ENCODE measurements at regions not wholly inside any gene's neighbourhood (a gene's known extent, or its start where the extent isn't known, plus 50 kb on each side); places are given as distances from the start of the nearest gene placed in this dataset.

- H3K27me3 ChIP-seq, result no peaks in the 10 kb centered on the region
- no peak overlapping the region for H3K4me3 ChIP-seq
- no peak for TF ChIP-seq CTCF (IDR thresholded peaks at IDR 0.05)
- peaks cover 0 to 7% of the 10 kb centered on the region in 2 donors for H3K9me3 ChIP-seq
- H3K4me1 ChIP-seq, result no peaks in the 10 kb centered on the region
- intact Hi-C loops (cut with DNase I), result no loop called here
- DNase-seq (ENCODE audit: low spot score in 2 of 2), result no peak
- H3K36me3 ChIP-seq, result no peaks in the 10 kb centered on the region
- H3K27ac ChIP-seq, result no peak overlapping the region
Observed at GRCh38 chr6:165871571-165871970, 208.5 kb upstream of the PDE10A start.

DNA sequence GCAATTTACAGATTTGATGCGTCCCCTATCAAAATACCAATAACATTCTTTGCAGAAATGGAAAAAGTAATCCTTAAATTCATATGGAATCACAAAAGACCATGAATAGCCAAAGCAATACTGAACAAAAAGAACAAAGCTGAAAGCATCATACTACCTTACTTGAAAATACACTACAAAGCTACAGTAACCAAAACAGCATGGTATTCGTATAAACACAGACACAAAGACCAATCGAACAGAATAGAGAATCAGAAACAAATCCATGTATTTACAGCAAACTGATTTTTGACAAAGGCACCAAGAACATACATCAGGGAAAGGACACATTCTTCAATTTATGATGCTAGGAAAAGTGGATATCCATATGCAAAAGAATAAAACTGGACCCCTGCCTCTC, 206.5 kb upstream of the PDE10A start:
- Histone ChIP-seq H3K4me1 (no peaks in the 10 kb centered on the region), H3K4me3 (no peak overlapping the region), H3K9me3 (peaks cover 0 to 7% of the 10 kb centered on the region in 2 donors), H3K27me3 (no peaks in the 10 kb centered on the region), H3K27ac (no peak overlapping the region), H3K36me3 (no peaks in the 10 kb centered on the region)
- no peak for DNase-seq (ENCODE audit: low spot score in 2 of 2)
- no peak for TF ChIP-seq CTCF (IDR thresholded peaks at IDR 0.05)
- intact Hi-C loops (cut with DNase I), result no loop called here

DNA sequence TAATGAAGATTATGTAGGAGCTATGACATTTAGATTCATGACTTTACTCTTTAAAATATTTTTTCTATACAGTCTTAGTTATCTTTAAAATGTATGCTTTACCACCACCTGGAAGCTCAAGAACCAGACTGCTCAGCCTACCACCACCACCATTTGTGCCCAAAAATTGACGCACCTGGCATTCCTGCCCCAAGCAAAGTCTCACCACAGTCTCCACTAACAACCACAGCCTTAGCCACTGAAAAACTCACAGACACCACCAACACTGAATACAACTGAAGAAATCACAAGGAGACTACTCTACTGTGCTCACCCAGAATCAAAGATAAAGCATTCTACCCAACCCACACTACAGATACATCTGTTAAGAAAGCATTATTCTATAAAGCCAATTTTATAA, 201.9 kb upstream of the PDE10A start:
- no peak for TF ChIP-seq CTCF (IDR thresholded peaks at IDR 0.05)
- no peaks in the 10 kb centered on the region for H3K27me3 ChIP-seq
- H3K27ac ChIP-seq, result no peak overlapping the region
- H3K9me3 ChIP-seq, result peaks cover 0 to 6% of the 10 kb centered on the region in 2 donors
- intact Hi-C loops (cut with DNase I), result no loop called here
- no peaks in the 10 kb centered on the region for H3K36me3 ChIP-seq
- no peak overlapping the region for H3K4me3 ChIP-seq
- no peak for DNase-seq (ENCODE audit: low spot score in 2 of 2)
- H3K4me1 ChIP-seq, result no peaks in the 10 kb centered on the region

- intact Hi-C loops (cut with DNase I), result no loop called here
- H3K27ac ChIP-seq, result no peak overlapping the region
- no peaks in the 10 kb centered on the region for H3K36me3 ChIP-seq
- no peaks in the 10 kb centered on the region for H3K9me3 ChIP-seq
- H3K27me3 ChIP-seq, result no peaks in the 10 kb centered on the region
- no peak for TF ChIP-seq CTCF (IDR thresholded peaks at IDR 0.05)
- H3K4me3 ChIP-seq, result no peak overlapping the region
- no peak for DNase-seq (ENCODE audit: low spot score in 2 of 2)
- H3K4me1 ChIP-seq, result no peaks in the 10 kb centered on the region
Observed at GRCh38 chr6:165864218-165864617, 201.2 kb upstream of the PDE10A start.

DNA sequence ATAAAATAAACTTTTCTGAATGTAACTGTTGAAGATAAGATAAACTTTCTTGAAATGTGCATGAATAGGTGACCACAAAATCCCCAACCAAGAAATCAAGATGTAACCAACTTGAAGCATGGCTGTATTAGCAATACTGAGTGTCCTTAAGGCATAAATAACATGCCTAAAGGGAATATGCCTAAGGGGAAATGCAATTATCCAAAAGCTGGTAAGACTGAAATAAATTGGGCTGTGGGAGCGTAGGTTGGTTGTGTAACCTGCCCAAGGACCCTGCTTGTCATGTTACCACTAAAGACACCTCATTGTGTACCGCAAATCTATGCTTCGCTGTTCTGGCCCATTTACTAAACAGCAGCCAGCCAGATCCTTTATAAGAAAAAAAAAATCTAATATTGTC, 200.8 kb upstream of the PDE10A start:
- Histone ChIP-seq H3K27ac (no peak overlapping the region), H3K4me3 (no peak overlapping the region), H3K27me3 (no peaks in the 10 kb centered on the region), H3K4me1 (no peaks in the 10 kb centered on the region), H3K9me3 (no peaks in the 10 kb centered on the region), H3K36me3 (no peaks in the 10 kb centered on the region)
- no peak for DNase-seq (ENCODE audit: low spot score in 2 of 2)
- intact Hi-C loops (cut with DNase I), result no loop called here
- no peak for TF ChIP-seq CTCF (IDR thresholded peaks at IDR 0.05)

DNA sequence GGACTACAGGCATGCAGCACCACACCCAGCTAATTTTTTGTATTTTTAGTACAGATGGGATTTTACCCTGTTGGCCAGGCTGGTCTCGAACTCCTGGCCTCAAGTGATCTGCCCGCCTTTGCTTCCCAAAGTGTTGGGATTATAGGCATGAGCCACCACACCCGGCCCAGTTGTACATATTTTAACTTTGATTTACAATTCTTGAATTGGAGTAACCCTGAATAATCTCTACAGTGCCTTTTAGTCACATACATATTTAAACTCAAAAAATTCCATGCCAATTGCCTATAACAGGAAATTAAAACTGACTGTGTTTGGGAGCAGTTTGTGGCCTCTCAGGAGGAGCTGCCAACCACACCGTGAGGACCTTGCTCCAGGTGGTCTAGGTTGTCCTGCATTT, 199.8 kb upstream of the PDE10A start:
- Histone ChIP-seq H3K4me3 (no peak overlapping the region), H3K27ac (no peak overlapping the region), H3K9me3 (no peaks in the 10 kb centered on the region), H3K27me3 (no peaks in the 10 kb centered on the region), H3K4me1 (no peaks in the 10 kb centered on the region), H3K36me3 (no peaks in the 10 kb centered on the region)
- no peak for TF ChIP-seq CTCF (IDR thresholded peaks at IDR 0.05)
- DNase-seq (ENCODE audit: low spot score in 2 of 2), result no peak
- intact Hi-C loops (cut with DNase I), result no loop called here

All from ascending aorta (tissue), 2 donors.